T-cell (primary cell): ENCODE measurements at regions not wholly inside any gene's neighbourhood (a gene's known extent, or its start where the extent isn't known, plus 50 kb on each side); places are given as distances from the start of the nearest gene placed in this dataset.

ENCODE experiments used
- ATAC-seq, 4 experiments: fragments of 200-7000 bp in 3 of 4; fragments of 150-1000 bp in 1 of 4; cut with Tn5 transposase; replicated peaks in 1 of 4; 1 replicate in 3 of 4; 2 replicates in 1 of 4; pipeline ENCODE4 v1.10.0; 2021; ENCODE audit warnings: moderate library complexity in 3 of 4, mild to moderate bottlenecking in 2 of 4, moderate number of reproducible peaks in 1 of 4
- CTCF ChIA-PET, 2 donors: fragments of 300-600 bp; sonication (Branson Sonifier 250); formaldehyde crosslinking; loops; one replicate each; lab custom pipeline; 2022; ENCODE audit warnings: antibody characterized with exemption in 2 of 2; lab: Charles Lee
- POLR2A ChIA-PET, 2 donors: fragments of 300-600 bp; sonication (Branson Sonifier 250); formaldehyde crosslinking; loops; one replicate each; lab custom pipeline; 2022; ENCODE audit warnings: antibody characterized with exemption in 2 of 2; lab: Charles Lee
- DNase-seq, 35 experiments: peaks; one replicate each; pipeline versions ENCODE4 v3.0.0 to v3.0.0-alpha.2; 2013 to 2023
- H3K27ac ChIP-seq: one replicate; pipeline ENCODE4 v1.5.1; 2013; ENCODE audit warnings: low read length
- H3K27me3 ChIP-seq, 2 experiments: replicated peaks in 1 of 2; 1 replicate in 1 of 2; 2 replicates in 1 of 2; pipeline versions ENCODE4 v1.6.1 to v1.7.0; 2013; ENCODE audit warnings: low read length in 1 of 2, mixed read lengths in 1 of 2; ENCODE audit not compliant: control insufficient read depth in 2 of 2, insufficient read depth in 2 of 2; ENCODE audit errors: extremely low read depth in 1 of 2
- H3K36me3 ChIP-seq, 2 donors: 1 replicate in 1 of 2; 2 replicates in 1 of 2; pipeline versions ENCODE4 v1.6.1 to v1.7.0; 2013; ENCODE audit warnings: low read length in 1 of 2; ENCODE audit not compliant: control insufficient read depth in 2 of 2, insufficient read depth in 1 of 2; ENCODE audit errors: extremely low read depth in 1 of 2
- H3K4me1 ChIP-seq, 2 experiments: 1 replicate in 1 of 2; 2 replicates in 1 of 2; pipeline versions ENCODE4 v1.6.1 to v1.7.0; 2013; ENCODE audit warnings: low read length in 2 of 2, mixed read lengths in 1 of 2; ENCODE audit not compliant: insufficient read depth in 2 of 2, control insufficient read depth in 1 of 2; ENCODE audit errors: extremely low read depth in 1 of 2
- H3K4me3 ChIP-seq, 2 donors: 1 replicate in 1 of 2; 2 replicates in 1 of 2; pipeline versions ENCODE4 v1.5.1 to v1.7.0; 2013; ENCODE audit warnings: mild to moderate bottlenecking in 2 of 2, low read length in 1 of 2, moderate library complexity in 1 of 2; ENCODE audit not compliant: control insufficient read depth in 1 of 2; ENCODE audit errors: extremely low read depth in 1 of 2
- H3K9me3 ChIP-seq: 2 replicates; pipeline ENCODE4 v1.7.0; 2013
- H3K27ac Mint-ChIP-seq, 2 donors: one replicate each; pipeline ENCODE4 v1.8.0; 2020 to 2021; ENCODE audit warnings: mild to moderate bottlenecking in 2 of 2, mixed read lengths in 2 of 2
- H3K27me3 Mint-ChIP-seq, 2 donors: one replicate each; pipeline ENCODE4 v1.8.0; 2021 to 2022; ENCODE audit warnings: mixed read lengths in 2 of 2
- H3K36me3 Mint-ChIP-seq: one replicate; pipeline ENCODE4 v1.8.0; 2021; ENCODE audit warnings: mixed read lengths
- H3K4me1 Mint-ChIP-seq, 3 donors: one replicate each; pipeline ENCODE4 v1.8.0; 2020 to 2022; ENCODE audit warnings: mixed read lengths in 3 of 3, mild to moderate bottlenecking in 1 of 3
- H3K4me3 Mint-ChIP-seq, 3 donors: one replicate each; pipeline ENCODE4 v1.8.0; 2020 to 2022; ENCODE audit warnings: mild to moderate bottlenecking in 3 of 3, mixed read lengths in 3 of 3, moderate library complexity in 3 of 3
- H3K9me3 Mint-ChIP-seq, 3 donors: one replicate each; pipeline ENCODE4 v1.8.0; 2020 to 2022; ENCODE audit warnings: mixed read lengths in 3 of 3
- WGBS: methylation state at CpG from one replicate; pipeline ENCODE4 v1.1.5; 2013; ENCODE audit warnings: missing lambda C conversion rate; ENCODE audit not compliant: insufficient coverage; 5-methylcytosine and 5-hydroxymethylcytosine counted together

- ATAC-seq (no peak), DNase-seq (no peak)
- Histone ChIP-seq H3K27me3 (no peaks in the 10 kb centered on the region), H3K27ac (no peak overlapping the region), H3K36me3 (no peaks in the 10 kb centered on the region), H3K4me1 (no peaks in the 10 kb centered on the region), H3K4me3 (no peak overlapping the region), H3K9me3 (no peaks in the 10 kb centered on the region)
- Mint-ChIP-seq H3K4me1 (no peaks in the 10 kb centered on the region), H3K4me3 (no peak overlapping the region), H3K36me3 (no peaks in the 10 kb centered on the region), H3K27ac (no peak overlapping the region), H3K9me3 (no peaks in the 10 kb centered on the region), H3K27me3 (peaks cover 13 to 22% of the 10 kb centered on the region in 2 donors)
- CTCF ChIA-PET, result no interaction called here
- POLR2A ChIA-PET, result no interaction called here
- 89% methylated on average over 1 of the region's 2 CpGs for WGBS
Measured at GRCh38 chr3:132787616-132788300, 65.5 kb upstream of the NPHP3 start.

GRCh38 chr3:132786890-132787289 lies 64.7 kb upstream of the NPHP3 start:
- Histone ChIP-seq H3K4me1 (no peaks in the 10 kb centered on the region), H3K4me3 (no peak overlapping the region), H3K36me3 (no peaks in the 10 kb centered on the region), H3K27ac (no peak overlapping the region), H3K9me3 (no peaks in the 10 kb centered on the region), H3K27me3 (no peaks in the 10 kb centered on the region)
- Mint-ChIP-seq H3K36me3 (no peaks in the 10 kb centered on the region), H3K27ac (no peak overlapping the region), H3K9me3 (no peaks in the 10 kb centered on the region), H3K4me3 (no peak overlapping the region), H3K4me1 (no peaks in the 10 kb centered on the region), H3K27me3 (peaks cover 10 to 18% of the 10 kb centered on the region in 2 donors)
- DNase-seq, result no peak
- POLR2A ChIA-PET, result no interaction called here
- no peak for ATAC-seq
- CTCF ChIA-PET, result no interaction called here
- WGBS, result no CpG with 5 or more reads among the region's 3 CpGs

- H3K9me3 Mint-ChIP-seq, result no peaks in the 10 kb centered on the region
- Histone ChIP-seq H3K9me3 (no peaks in the 10 kb centered on the region), H3K27ac (no peak overlapping the region), H3K4me3 (no peak overlapping the region), H3K36me3 (no peaks in the 10 kb centered on the region), H3K4me1 (no peaks in the 10 kb centered on the region), H3K27me3 (no peaks in the 10 kb centered on the region)
- DNase-seq (no peak), ATAC-seq (no peak)
- no peak overlapping the region for H3K4me3 Mint-ChIP-seq
- H3K4me1 Mint-ChIP-seq, result no peaks in the 10 kb centered on the region
- POLR2A ChIA-PET, result interaction anchor here in 1 of 2 donors (0.7 kb wide), 1 partner anchor 586 kb away, joined by 4 read pairs; no protein-coding TSS in a partner anchor
- CTCF ChIA-PET, result no interaction called here
- 78% methylated on average over 2 of the region's 3 CpGs for WGBS
- peaks cover 3 to 4% of the 10 kb centered on the region in 2 donors for H3K27me3 Mint-ChIP-seq
- H3K36me3 Mint-ChIP-seq, result no peaks in the 10 kb centered on the region
- H3K27ac Mint-ChIP-seq, result no peak overlapping the region
Measured at GRCh38 chr3:132785292-132785691, 63.1 kb upstream of the NPHP3 start.

- no peak for ATAC-seq
- ChIA-PET POLR2A (no interaction called here), CTCF (no interaction called here)
- Histone ChIP-seq H3K9me3 (no peaks in the 10 kb centered on the region), H3K4me1 (no peaks in the 10 kb centered on the region), H3K27ac (no peak overlapping the region), H3K27me3 (no peaks in the 10 kb centered on the region), H3K4me3 (no peak overlapping the region), H3K36me3 (no peaks in the 10 kb centered on the region)
- H3K36me3 Mint-ChIP-seq, result no peaks in the 10 kb centered on the region
- H3K9me3 Mint-ChIP-seq, result no peaks in the 10 kb centered on the region
- DNase-seq, result no peak
- H3K27me3 Mint-ChIP-seq, result peaks cover 3 to 4% of the 10 kb centered on the region in 2 donors
- no peaks in the 10 kb centered on the region for H3K4me1 Mint-ChIP-seq
- H3K4me3 Mint-ChIP-seq, result no peak overlapping the region
- WGBS, result no CpG with 5 or more reads among the region's 1 CpG
- no peak overlapping the region for H3K27ac Mint-ChIP-seq
Measured at GRCh38 chr3:132784502-132785025, 62.4 kb upstream of the NPHP3 start.

- ChIA-PET CTCF (no interaction called here), POLR2A (no interaction called here)
- Mint-ChIP-seq H3K4me1 (no peaks in the 10 kb centered on the region), H3K36me3 (no peaks in the 10 kb centered on the region), H3K4me3 (no peak overlapping the region), H3K27ac (no peak overlapping the region), H3K9me3 (no peaks in the 10 kb centered on the region), H3K27me3 (peaks cover 3 to 9% of the 10 kb centered on the region in 2 donors)
- no peaks in the 10 kb centered on the region for H3K4me1 ChIP-seq
- ATAC-seq, result no peak
- DNase-seq, result no peak
- H3K27ac ChIP-seq, result no peak overlapping the region
- no peaks in the 10 kb centered on the region for H3K36me3 ChIP-seq
- H3K27me3 ChIP-seq, result no peaks in the 10 kb centered on the region
- H3K4me3 ChIP-seq, result no peak overlapping the region
- no peaks in the 10 kb centered on the region for H3K9me3 ChIP-seq
Measured at GRCh38 chr3:132783152-132783551, 60.9 kb upstream of the NPHP3 start.

GRCh38 chr3:132781922-132782321 lies 59.7 kb upstream of the NPHP3 start:
- Histone ChIP-seq H3K4me3 (no peak overlapping the region), H3K27me3 (no peaks in the 10 kb centered on the region), H3K4me1 (no peaks in the 10 kb centered on the region), H3K36me3 (no peaks in the 10 kb centered on the region), H3K9me3 (no peaks in the 10 kb centered on the region), H3K27ac (no peak overlapping the region)
- ChIA-PET POLR2A (no interaction called here), CTCF (no interaction called here)
- no CpG with 5 or more reads among the region's 1 CpG for WGBS
- H3K27ac Mint-ChIP-seq, result no peak overlapping the region
- H3K4me1 Mint-ChIP-seq, result no peaks in the 10 kb centered on the region
- H3K4me3 Mint-ChIP-seq, result no peak overlapping the region
- H3K9me3 Mint-ChIP-seq, result no peaks in the 10 kb centered on the region
- H3K27me3 Mint-ChIP-seq, result peaks cover 3 to 9% of the 10 kb centered on the region in 2 donors
- DNase-seq (no peak), ATAC-seq (no peak)
- no peaks in the 10 kb centered on the region for H3K36me3 Mint-ChIP-seq
